HS-5 (cell line): ENCODE measurements at regions not wholly inside any gene's neighbourhood (a gene's known extent, or its start where the extent isn't known, plus 50 kb on each side); places are given as distances from the start of the nearest gene placed in this dataset.
A peak's percentile ranks its signal among the peaks of the same experiment; 100 is the strongest.
"Not testable (repeated sequence)": the region's sequence is repeated elsewhere in the genome, so short reads cannot be mapped to it uniquely, and the experiment has no call there.

ENCODE experiments used
- DNase-seq: peaks from one replicate; pipeline ENCODE4 v3.0.0-alpha.2; 2012; ENCODE audit warnings: low read depth

GRCh38 chr6:134821928-134822864 lies 127.7 kb downstream of the ALDH8A1 start:
- no peak for DNase-seq

- DNase-seq, result no peak
Measured at GRCh38 chr6:134821397-134821796, 128.5 kb downstream of the ALDH8A1 start.

- DNase-seq, result no peak
Measured at GRCh38 chr6:134819863-134820800, 129.8 kb downstream of the ALDH8A1 start.

- no peak for DNase-seq
Measured at GRCh38 chr6:134819236-134819635, 130.7 kb downstream of the ALDH8A1 start.

GRCh38 chr6:134817448-134817847 lies 132.5 kb downstream of the ALDH8A1 start:
- DNase-seq, result no peak

GRCh38 chr6:134816780-134817179 lies 133.1 kb downstream of the ALDH8A1 start:
- no peak for DNase-seq

GRCh38 chr6:134816300-134816699 lies 133.6 kb downstream of the ALDH8A1 start:
- no peak for DNase-seq

GRCh38 chr6:134814076-134814695 lies 135.7 kb downstream of the ALDH8A1 start:
- no peak for DNase-seq

- no peak for DNase-seq
Measured at GRCh38 chr6:134813146-134813545, 136.8 kb downstream of the ALDH8A1 start.

GRCh38 chr6:134810402-134810801 lies 139.5 kb downstream of the ALDH8A1 start:
- DNase-seq, result no peak

- peak; percentile 16 for DNase-seq
Measured at GRCh38 chr6:134809130-134809529, 140.8 kb downstream of the ALDH8A1 start.

- no peak for DNase-seq
Measured at GRCh38 chr6:134806180-134806798, 143.6 kb downstream of the ALDH8A1 start.

- DNase-seq, result no peak
Measured at GRCh38 chr6:134805168-134805567, 144.7 kb downstream of the ALDH8A1 start.

GRCh38 chr6:134804311-134804710 lies 145.6 kb downstream of the ALDH8A1 start:
- DNase-seq, result not testable (repeated sequence)

GRCh38 chr6:134802426-134803058 lies 147.4 kb downstream of the ALDH8A1 start:
- DNase-seq, result no peak

- no peak for DNase-seq
Measured at GRCh38 chr6:134797400-134798113, 152.3 kb downstream of the ALDH8A1 start.

- DNase-seq, result no peak
Measured at GRCh38 chr6:134795691-134796090, 154.2 kb downstream of the ALDH8A1 start.

GRCh38 chr6:134795001-134795400 lies 154.9 kb downstream of the ALDH8A1 start:
- no peak for DNase-seq

- DNase-seq, result not testable (repeated sequence)
Measured at GRCh38 chr6:134791243-134791843, 158.6 kb downstream of the ALDH8A1 start.

GRCh38 chr6:134787261-134787877 lies 162.5 kb downstream of the ALDH8A1 start:
- peak; percentile 64 for DNase-seq
